ENCODE measurements at regions not wholly inside any gene's neighbourhood (a gene's known extent, or its start where the extent isn't known, plus 50 kb on each side); places are given as distances from the start of the nearest gene placed in this dataset.

- ChIA-PET CTCF (no interaction called here), POLR2A (no interaction called here)
- no peaks in the 10 kb centered on the region for H3K27me3 ChIP-seq (ENCODE audit: control insufficient read depth, insufficient read depth, low read length)
- no peaks in the 10 kb centered on the region for H3K36me3 ChIP-seq (ENCODE audit: control insufficient read depth, insufficient read depth, low read length)
- no peak for DNase-seq (ENCODE audit: low read depth)
- TF ChIP-seq CTCF (IDR thresholded peaks at IDR 0.05; ENCODE audit: insufficient read depth, low read depth, low read length) = no peak
- H3K4me3 ChIP-seq (ENCODE audit: low read depth, low read length) = no peak overlapping the region
Observed at GRCh38 chr15:91547356-91547755, 306.2 kb upstream of the SLCO3A1 start.

GRCh38 chr15:91548549-91548948, 305.0 kb upstream of the SLCO3A1 start:
- ChIA-PET CTCF (interaction anchor here (0.9 kb wide), 1 partner anchor 15 kb away, joined by 3 read pairs; no protein-coding TSS in a partner anchor), POLR2A (no interaction called here)
- DNase-seq (ENCODE audit: low read depth) = no peak
- H3K36me3 ChIP-seq (ENCODE audit: control insufficient read depth, insufficient read depth, low read length) = no peaks in the 10 kb centered on the region
- no peak overlapping the region for H3K4me3 ChIP-seq (ENCODE audit: low read depth, low read length)
- TF ChIP-seq CTCF (IDR thresholded peaks at IDR 0.05; ENCODE audit: insufficient read depth, low read depth, low read length) = no peak
- H3K27me3 ChIP-seq (ENCODE audit: control insufficient read depth, insufficient read depth, low read length) = no peaks in the 10 kb centered on the region

- POLR2A ChIA-PET = no interaction called here
- no peak for TF ChIP-seq CTCF (IDR thresholded peaks at IDR 0.05; ENCODE audit: insufficient read depth, low read depth, low read length)
- no peaks in the 10 kb centered on the region for H3K27me3 ChIP-seq (ENCODE audit: control insufficient read depth, insufficient read depth, low read length)
- no peak for DNase-seq (ENCODE audit: low read depth)
- CTCF ChIA-PET = interaction anchor here (1.1 kb wide), 1 partner anchor 14 kb away, joined by 3 read pairs; no protein-coding TSS in a partner anchor
- no peak overlapping the region for H3K4me3 ChIP-seq (ENCODE audit: low read depth, low read length)
- H3K36me3 ChIP-seq (ENCODE audit: control insufficient read depth, insufficient read depth, low read length) = no peaks in the 10 kb centered on the region
Observed at GRCh38 chr15:91549581-91549980, 303.9 kb upstream of the SLCO3A1 start.

- no peak for DNase-seq (ENCODE audit: low read depth)
- Histone ChIP-seq H3K4me3 (ENCODE audit: low read depth, low read length) (no peak overlapping the region), H3K36me3 (ENCODE audit: control insufficient read depth, insufficient read depth, low read length) (no peaks in the 10 kb centered on the region), H3K27me3 (ENCODE audit: control insufficient read depth, insufficient read depth, low read length) (no peaks in the 10 kb centered on the region)
- ChIA-PET POLR2A (no interaction called here), CTCF (interaction anchor here (0.8 kb wide), 1 partner anchor 13 kb away, joined by 3 read pairs; no protein-coding TSS in a partner anchor)
- TF ChIP-seq CTCF (IDR thresholded peaks at IDR 0.05; ENCODE audit: insufficient read depth, low read depth, low read length) = no peak
Observed at GRCh38 chr15:91552555-91552954, 301.0 kb upstream of the SLCO3A1 start.

GRCh38 chr15:91553196-91553854, 300.2 kb upstream of the SLCO3A1 start:
- POLR2A ChIA-PET = no interaction called here
- Histone ChIP-seq H3K27me3 (ENCODE audit: control insufficient read depth, insufficient read depth, low read length) (no peaks in the 10 kb centered on the region), H3K36me3 (ENCODE audit: control insufficient read depth, insufficient read depth, low read length) (no peaks in the 10 kb centered on the region), H3K4me3 (ENCODE audit: low read depth, low read length) (no peak overlapping the region)
- CTCF ChIA-PET = interaction anchor here (0.8 kb wide), 1 partner anchor 12 kb away, joined by 3 read pairs; no protein-coding TSS in a partner anchor
- DNase-seq (ENCODE audit: low read depth) = no peak
- no peak for TF ChIP-seq CTCF (IDR thresholded peaks at IDR 0.05; ENCODE audit: insufficient read depth, low read depth, low read length)
